ENCODE measurements at regions not wholly inside any gene's neighbourhood (a gene's known extent, or its start where the extent isn't known, plus 50 kb on each side); places are given as distances from the start of the nearest gene placed in this dataset.

- no peaks in the 10 kb centered on the region for H3K9me3 ChIP-seq (ENCODE audit: control insufficient read depth, low read length)
- H3K4me1 ChIP-seq, result no peaks in the 10 kb centered on the region
- no peak overlapping the region for H3K27ac ChIP-seq
- TF ChIP-seq, protein P1, sequence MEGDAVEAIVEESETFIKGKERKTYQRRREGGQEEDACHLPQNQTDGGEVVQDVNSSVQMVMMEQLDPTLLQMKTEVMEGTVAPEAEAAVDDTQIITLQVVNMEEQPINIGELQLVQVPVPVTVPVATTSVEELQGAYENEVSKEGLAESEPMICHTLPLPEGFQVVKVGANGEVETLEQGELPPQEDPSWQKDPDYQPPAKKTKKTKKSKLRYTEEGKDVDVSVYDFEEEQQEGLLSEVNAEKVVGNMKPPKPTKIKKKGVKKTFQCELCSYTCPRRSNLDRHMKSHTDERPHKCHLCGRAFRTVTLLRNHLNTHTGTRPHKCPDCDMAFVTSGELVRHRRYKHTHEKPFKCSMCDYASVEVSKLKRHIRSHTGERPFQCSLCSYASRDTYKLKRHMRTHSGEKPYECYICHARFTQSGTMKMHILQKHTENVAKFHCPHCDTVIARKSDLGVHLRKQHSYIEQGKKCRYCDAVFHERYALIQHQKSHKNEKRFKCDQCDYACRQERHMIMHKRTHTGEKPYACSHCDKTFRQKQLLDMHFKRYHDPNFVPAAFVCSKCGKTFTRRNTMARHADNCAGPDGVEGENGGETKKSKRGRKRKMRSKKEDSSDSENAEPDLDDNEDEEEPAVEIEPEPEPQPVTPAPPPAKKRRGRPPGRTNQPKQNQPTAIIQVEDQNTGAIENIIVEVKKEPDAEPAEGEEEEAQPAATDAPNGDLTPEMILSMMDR (IDR thresholded peaks at IDR 0.05), result no peak
- no peaks in the 10 kb centered on the region for H3K36me3 ChIP-seq (ENCODE audit: control insufficient read depth, insufficient read depth, low read length)
- no peak overlapping the region for H2AFZ ChIP-seq
- H3K4me3 ChIP-seq (ENCODE audit: low read depth, low read length), result no peak overlapping the region
- no peaks in the 10 kb centered on the region for H3K27me3 ChIP-seq (ENCODE audit: control insufficient read depth, insufficient read depth, low read length)
- no peak overlapping the region for H3K4me2 ChIP-seq (ENCODE audit: low read length)
- H3K9ac ChIP-seq, result no peak overlapping the region
- H3K79me2 ChIP-seq, result no peaks in the 10 kb centered on the region
Measured at GRCh38 chr13:78169386-78169785, 250.8 kb upstream of the EDNRB start.

DNA sequence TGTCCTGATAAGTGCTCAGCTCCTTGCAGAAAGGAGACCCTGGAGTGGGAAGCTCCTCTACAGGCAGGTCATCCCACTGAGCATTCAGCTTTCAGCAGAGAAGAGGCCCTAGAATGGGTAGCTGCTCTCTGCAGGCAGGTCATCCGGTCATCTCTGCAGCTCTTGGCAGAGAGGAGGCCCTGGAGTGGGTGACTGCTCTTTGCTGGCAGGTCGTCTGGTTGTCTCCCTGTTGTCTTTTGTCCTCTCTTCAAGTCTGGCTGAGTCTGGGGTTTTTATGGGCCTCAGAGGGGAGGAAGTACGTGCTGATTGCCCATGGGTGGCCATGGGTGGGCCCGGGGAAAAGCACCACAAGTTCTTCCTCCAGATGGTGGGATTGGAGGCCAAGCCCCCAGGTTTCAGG lies 250.3 kb upstream of the EDNRB start:
- Histone ChIP-seq H3K4me3 (ENCODE audit: low read depth, low read length) (no peak overlapping the region), H3K79me2 (no peaks in the 10 kb centered on the region), H3K4me1 (no peaks in the 10 kb centered on the region), H3K9me3 (ENCODE audit: control insufficient read depth, low read length) (no peaks in the 10 kb centered on the region), H3K36me3 (ENCODE audit: control insufficient read depth, insufficient read depth, low read length) (no peaks in the 10 kb centered on the region), H3K9ac (no peak overlapping the region), H3K4me2 (ENCODE audit: low read length) (no peak overlapping the region), H3K27ac (no peak overlapping the region), H2AFZ (no peak overlapping the region), H3K27me3 (ENCODE audit: control insufficient read depth, insufficient read depth, low read length) (no peaks in the 10 kb centered on the region)
- TF ChIP-seq, protein P1 (IDR thresholded peaks at IDR 0.05), result no peak

GRCh38 chr13:78161266-78161665 lies 242.6 kb upstream of the EDNRB start:
- TF ChIP-seq, protein P1 (IDR thresholded peaks at IDR 0.05), result no peak
- Histone ChIP-seq H3K27me3 (ENCODE audit: control insufficient read depth, insufficient read depth, low read length) (no peaks in the 10 kb centered on the region), H2AFZ (no peak overlapping the region), H3K9ac (no peak overlapping the region), H3K9me3 (ENCODE audit: control insufficient read depth, low read length) (no peaks in the 10 kb centered on the region), H3K79me2 (no peaks in the 10 kb centered on the region), H3K27ac (no peak overlapping the region), H3K4me3 (ENCODE audit: low read depth, low read length) (no peak overlapping the region), H3K4me2 (ENCODE audit: low read length) (no peak overlapping the region), H3K36me3 (ENCODE audit: control insufficient read depth, insufficient read depth, low read length) (no peaks in the 10 kb centered on the region), H3K4me1 (no peaks in the 10 kb centered on the region)

- TF ChIP-seq, protein P1 (IDR thresholded peaks at IDR 0.05), result no peak
- H3K9ac ChIP-seq, result no peak overlapping the region
- no peak overlapping the region for H3K4me2 ChIP-seq (ENCODE audit: low read length)
- no peak overlapping the region for H2AFZ ChIP-seq
- H3K4me1 ChIP-seq, result no peaks in the 10 kb centered on the region
- H3K4me3 ChIP-seq (ENCODE audit: low read depth, low read length), result no peak overlapping the region
- no peaks in the 10 kb centered on the region for H3K27me3 ChIP-seq (ENCODE audit: control insufficient read depth, insufficient read depth, low read length)
- H3K36me3 ChIP-seq (ENCODE audit: control insufficient read depth, insufficient read depth, low read length), result no peaks in the 10 kb centered on the region
- no peaks in the 10 kb centered on the region for H3K9me3 ChIP-seq (ENCODE audit: control insufficient read depth, low read length)
- no peaks in the 10 kb centered on the region for H3K79me2 ChIP-seq
- H3K27ac ChIP-seq, result no peak overlapping the region
Measured at GRCh38 chr13:78160793-78161192, 242.2 kb upstream of the EDNRB start.

DNA sequence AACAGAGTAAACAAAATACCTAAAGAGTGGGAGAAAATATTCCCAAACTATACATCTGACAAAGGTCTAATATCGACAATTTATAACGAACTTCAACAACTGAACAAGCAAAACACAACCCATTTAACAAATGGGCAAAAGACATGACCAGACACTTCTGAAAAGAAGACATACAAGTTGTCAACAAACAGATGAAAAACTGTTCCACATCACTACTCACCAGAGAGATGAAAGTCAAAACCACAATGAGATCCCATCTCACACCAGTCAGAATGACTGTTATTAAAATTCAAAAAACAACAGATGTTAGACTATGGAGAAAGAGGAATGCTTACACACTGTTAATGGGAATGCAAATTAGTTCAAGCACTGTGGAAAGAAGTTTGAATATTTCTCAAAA lies 233.8 kb upstream of the EDNRB start:
- Histone ChIP-seq H3K9me3 (ENCODE audit: control insufficient read depth, low read length) (no peaks in the 10 kb centered on the region), H3K36me3 (ENCODE audit: control insufficient read depth, insufficient read depth, low read length) (no peaks in the 10 kb centered on the region), H3K9ac (no peak overlapping the region), H3K4me2 (ENCODE audit: low read length) (no peak overlapping the region), H3K79me2 (no peaks in the 10 kb centered on the region), H3K27me3 (ENCODE audit: control insufficient read depth, insufficient read depth, low read length) (no peaks in the 10 kb centered on the region), H3K4me1 (no peaks in the 10 kb centered on the region), H3K27ac (no peak overlapping the region), H2AFZ (no peak overlapping the region), H3K4me3 (ENCODE audit: low read depth, low read length) (no peak overlapping the region)
- TF ChIP-seq, protein P1 (IDR thresholded peaks at IDR 0.05), result no peak

All from parathyroid adenoma (tissue), 2 donors.